ENCODE measurements at regions not wholly inside any gene's neighbourhood (a gene's known extent, or its start where the extent isn't known, plus 50 kb on each side); places are given as distances from the start of the nearest gene placed in this dataset.
A peak's percentile ranks its signal among the peaks of the same experiment; 100 is the strongest.

GRCh38 chr7:152495867-152496266 lies 60.1 kb upstream of the KMT2C start:
- Histone ChIP-seq H3K27me3 (ENCODE audit: insufficient read depth) (no peaks in the 10 kb centered on the region), H3K9me2 (no peaks in the 10 kb centered on the region), H4K20me1 (ENCODE audit: insufficient read depth) (no peaks in the 10 kb centered on the region), H3K4me2 (no peak overlapping the region), H3F3A (replicated peaks; ENCODE audit: insufficient read depth) (no peaks in the 10 kb centered on the region), H3K4me1 (ENCODE audit: control insufficient read depth in 1 of 2, insufficient read depth in 2 of 2, low read depth in 1 of 2, low read length in 1 of 2) (peaks cover 0 to 2% of the 10 kb centered on the region in 2 experiments; a peak in 1 of 4 replicates), H3K4me3 (ENCODE audit: low read depth in 2 of 2, low read length in 1 of 2) (no peak overlapping the region), H3K79me2 (ENCODE audit: insufficient read depth) (no peaks in the 10 kb centered on the region), H3K27ac (ENCODE audit: low read depth in 2 of 2, low read length in 1 of 2) (no peak overlapping the region), H2AFZ (ENCODE audit: low read depth) (no peak overlapping the region), H3K36me3 (replicated peaks in 1 of 2; ENCODE audit: control insufficient read depth in 1 of 2, insufficient read depth in 2 of 2, low read length in 1 of 2) (no peaks in the 10 kb centered on the region), H3K9ac (no peak overlapping the region), H3K9me3 (no peaks in the 10 kb centered on the region)
- 41% methylated on average over 2 of the region's 2 CpGs for WGBS (ENCODE audit: low lambda C conversion rate)
- TF ChIP-seq TEAD4 (IDR thresholded peaks at IDR 0.05; ENCODE audit: borderline replicate concordance, insufficient read depth) (no peak), TCF12 (IDR thresholded peaks at IDR 0.05) (no peak), SIN3A (IDR thresholded peaks at IDR 0.05; ENCODE audit: borderline replicate concordance, low read depth, low read length) (no peak), CTCF (IDR thresholded peaks at IDR 0.05) (no peak), ELF1 (IDR thresholded peaks at IDR 0.05) (no peak), JUND (IDR thresholded peaks at IDR 0.05) (no peak)
- POLR2A ChIA-PET, result interaction anchor here (0.6 kb wide), 1 partner anchor 1921 kb away, joined by 4 read pairs; no protein-coding TSS in a partner anchor
- DNase-seq, result no peak
- CTCF ChIA-PET, result interaction anchor here (1.2 kb wide), 1 partner anchor 17 kb away, joined by 4 read pairs; no protein-coding TSS in a partner anchor

GRCh38 chr7:152492952-152493351 lies 57.1 kb upstream of the KMT2C start:
- H3K27me3 ChIP-seq (ENCODE audit: insufficient read depth), result no peaks in the 10 kb centered on the region
- no peak overlapping the region for H3K27ac ChIP-seq (ENCODE audit: low read depth in 2 of 2, low read length in 1 of 2)
- H3K9me3 ChIP-seq, result no peaks in the 10 kb centered on the region
- H3K9me2 ChIP-seq, result no peaks in the 10 kb centered on the region
- POLR2A ChIA-PET, result no interaction called here
- WGBS (ENCODE audit: low lambda C conversion rate), result 71% methylated on average over 3 of the region's 3 CpGs
- no peak overlapping the region for H3K9ac ChIP-seq
- CTCF ChIA-PET, result no interaction called here
- no peak for TF ChIP-seq GABPA (IDR thresholded peaks at IDR 0.05; ENCODE audit: low read depth)
- H3K36me3 ChIP-seq (replicated peaks in 1 of 2; ENCODE audit: control insufficient read depth in 1 of 2, insufficient read depth in 2 of 2, low read length in 1 of 2), result no peaks in the 10 kb centered on the region
- H3K4me3 ChIP-seq (ENCODE audit: low read depth in 2 of 2, low read length in 1 of 2), result no peak overlapping the region
- no peak for DNase-seq
- H3K79me2 ChIP-seq (ENCODE audit: insufficient read depth), result no peaks in the 10 kb centered on the region
- H3F3A ChIP-seq (replicated peaks; ENCODE audit: insufficient read depth), result no peaks in the 10 kb centered on the region
- H3K4me1 ChIP-seq (ENCODE audit: control insufficient read depth in 1 of 2, insufficient read depth in 2 of 2, low read depth in 1 of 2, low read length in 1 of 2), result peaks cover 0 to 3% of the 10 kb centered on the region in 2 experiments; a peak in 1 of 4 replicates
- no peak overlapping the region for H2AFZ ChIP-seq (ENCODE audit: low read depth)
- no peak overlapping the region for H3K4me2 ChIP-seq
- H4K20me1 ChIP-seq (ENCODE audit: insufficient read depth), result no peaks in the 10 kb centered on the region

DNA sequence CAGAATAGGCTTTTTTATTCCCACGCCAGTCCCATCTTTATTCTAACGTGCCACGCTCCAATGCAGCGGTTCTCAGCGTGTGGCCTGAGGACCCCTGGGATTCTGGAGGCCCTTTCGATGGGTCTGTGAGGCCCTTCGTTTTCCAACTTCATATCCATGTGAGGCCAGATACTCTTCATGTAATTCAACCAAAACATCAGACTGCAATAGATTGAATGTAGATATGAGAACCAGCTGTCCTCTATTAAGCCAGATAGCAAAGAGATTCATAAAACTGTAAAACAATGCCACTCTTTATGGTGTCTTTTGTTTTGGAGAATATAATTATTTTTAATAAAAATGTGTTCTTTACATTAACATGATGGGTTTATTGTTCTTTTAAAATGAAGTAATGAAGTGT lies 53.2 kb upstream of the KMT2C start:
- peak in 1 of 2 experiments; percentile 57; a peak in 1 of 4 replicates for TF ChIP-seq EP300 (IDR thresholded peaks at IDR 0.05; ENCODE audit: borderline replicate concordance in 1 of 2, low read depth in 1 of 2, low read length in 1 of 2)
- TF ChIP-seq GATA2 (CRISPR knock-in tag; IDR thresholded peaks at IDR 0.05), result peak; percentile 89
- TF ChIP-seq SIN3A (IDR thresholded peaks at IDR 0.05; ENCODE audit: borderline replicate concordance, low read depth, low read length), result no peak
- peak; percentile 30; the same call in 1 of the 2 replicates for TF ChIP-seq RAD21 (IDR thresholded peaks at IDR 0.05; ENCODE audit: low read length)
- Histone ChIP-seq H3K4me3 (ENCODE audit: low read depth in 2 of 2, low read length in 1 of 2) (no peak overlapping the region), H3K4me1 (ENCODE audit: control insufficient read depth in 1 of 2, insufficient read depth in 2 of 2, low read depth in 1 of 2, low read length in 1 of 2) (peaks cover 0 to 3% of the 10 kb centered on the region in 2 experiments; a peak in 1 of 4 replicates), H3K79me2 (ENCODE audit: insufficient read depth) (no peaks in the 10 kb centered on the region), H4K20me1 (ENCODE audit: insufficient read depth) (no peaks in the 10 kb centered on the region), H3K9ac (no peak overlapping the region), H2AFZ (ENCODE audit: low read depth) (no peak overlapping the region), H3K36me3 (replicated peaks in 1 of 2; ENCODE audit: control insufficient read depth in 1 of 2, insufficient read depth in 2 of 2, low read length in 1 of 2) (no peaks in the 10 kb centered on the region), H3K9me3 (no peaks in the 10 kb centered on the region), H3K9me2 (no peaks in the 10 kb centered on the region), H3K27ac (ENCODE audit: low read depth in 2 of 2, low read length in 1 of 2) (peak overlapping the region in 1 of 2 experiments; percentile 6; a peak in 1 of 4 replicates), H3K27me3 (ENCODE audit: insufficient read depth) (no peaks in the 10 kb centered on the region), H3K4me2 (no peak overlapping the region), H3F3A (replicated peaks; ENCODE audit: insufficient read depth) (no peaks in the 10 kb centered on the region)
- peak; percentile 52 for DNase-seq
- ChIA-PET CTCF (no interaction called here), POLR2A (no interaction called here)
- WGBS (ENCODE audit: low lambda C conversion rate), result 65% methylated on average over 7 of the region's 7 CpGs

Data from SK-N-SH (cell line).